ENCODE measurements at regions not wholly inside any gene's neighbourhood (a gene's known extent, or its start where the extent isn't known, plus 50 kb on each side); places are given as distances from the start of the nearest gene placed in this dataset.
A peak's percentile ranks its signal among the peaks of the same experiment; 100 is the strongest.

GRCh38 chr14:101004954-101005353, 101.4 kb upstream of the RTL1 start:
- no peak for TF ChIP-seq CTCF (IDR thresholded peaks at IDR 0.05)
- Histone ChIP-seq H3K27ac (ENCODE audit: low read depth in 1 of 2, low read length in 2 of 2) (no peak overlapping the region), H3K4me3 (ENCODE audit: low read length) (no peak overlapping the region), H3K9me3 (ENCODE audit: control insufficient read depth in 1 of 2, insufficient read depth in 1 of 2, low read length in 2 of 2) (peaks cover 0 to 6% of the 10 kb centered on the region in 2 experiments), H3K4me1 (ENCODE audit: insufficient read depth, low read length) (no peaks in the 10 kb centered on the region), H3K36me3 (ENCODE audit: insufficient read depth, low read length) (no peaks in the 10 kb centered on the region), H3K27me3 (ENCODE audit: control insufficient read depth in 1 of 2, insufficient read depth in 2 of 2, low read length in 2 of 2) (peaks cover 19 to 20% of the 10 kb centered on the region in 2 experiments)
- H3K4me3 Mint-ChIP-seq = no peak overlapping the region
- H3K27me3 Mint-ChIP-seq = peaks cover 70% of the 10 kb centered on the region
- no peaks in the 10 kb centered on the region for H3K36me3 Mint-ChIP-seq (ENCODE audit: low read depth)
- POLR2A ChIA-PET = no interaction called here
- CTCF ChIA-PET = interaction anchor here (1.4 kb wide), 1 partner anchor 16 kb away, joined by 3 read pairs; no protein-coding TSS in a partner anchor
- intact Hi-C loops (cut with DNase I, micrococcal nuclease) = no loop called here
- H3K9me3 Mint-ChIP-seq = no peaks in the 10 kb centered on the region
- ATAC-seq (ENCODE audit: poor library complexity) (no peak), DNase-seq (no peak)
- H3K27ac Mint-ChIP-seq = no peak overlapping the region
- no peaks in the 10 kb centered on the region for H3K4me1 Mint-ChIP-seq (ENCODE audit: low read depth)

- Mint-ChIP-seq H3K27me3 (peaks cover 70% of the 10 kb centered on the region), H3K9me3 (no peaks in the 10 kb centered on the region), H3K36me3 (ENCODE audit: low read depth) (no peaks in the 10 kb centered on the region), H3K4me3 (no peak overlapping the region), H3K27ac (no peak overlapping the region), H3K4me1 (ENCODE audit: low read depth) (no peaks in the 10 kb centered on the region)
- Histone ChIP-seq H3K27ac (ENCODE audit: low read depth in 1 of 2, low read length in 2 of 2) (no peak overlapping the region), H3K9me3 (ENCODE audit: control insufficient read depth in 1 of 2, insufficient read depth in 1 of 2, low read length in 2 of 2) (peaks cover 0 to 6% of the 10 kb centered on the region in 2 experiments), H3K4me1 (ENCODE audit: insufficient read depth, low read length) (no peaks in the 10 kb centered on the region), H3K36me3 (ENCODE audit: insufficient read depth, low read length) (no peaks in the 10 kb centered on the region), H3K27me3 (ENCODE audit: control insufficient read depth in 1 of 2, insufficient read depth in 2 of 2, low read length in 2 of 2) (peaks cover 18 to 19% of the 10 kb centered on the region in 2 experiments), H3K4me3 (ENCODE audit: low read length) (no peak overlapping the region)
- intact Hi-C loops (cut with DNase I, micrococcal nuclease) = no loop called here
- no peak for TF ChIP-seq CTCF (IDR thresholded peaks at IDR 0.05)
- CTCF ChIA-PET = no interaction called here
- POLR2A ChIA-PET = no interaction called here
- ATAC-seq (ENCODE audit: poor library complexity) (no peak), DNase-seq (peak in 2 of 14 experiments; percentile 14 to 30)
Observed at GRCh38 chr14:101005447-101005846, 101.9 kb upstream of the RTL1 start.

- ATAC-seq (ENCODE audit: poor library complexity) (no peak), DNase-seq (no peak)
- Histone ChIP-seq H3K36me3 (ENCODE audit: insufficient read depth, low read length) (no peaks in the 10 kb centered on the region), H3K27ac (ENCODE audit: low read depth in 1 of 2, low read length in 2 of 2) (no peak overlapping the region), H3K9me3 (ENCODE audit: control insufficient read depth in 1 of 2, insufficient read depth in 1 of 2, low read length in 2 of 2) (peaks cover 0 to 6% of the 10 kb centered on the region in 2 experiments), H3K27me3 (ENCODE audit: control insufficient read depth in 1 of 2, insufficient read depth in 2 of 2, low read length in 2 of 2) (peaks cover 18 to 19% of the 10 kb centered on the region in 2 experiments), H3K4me3 (ENCODE audit: low read length) (no peak overlapping the region), H3K4me1 (ENCODE audit: insufficient read depth, low read length) (no peaks in the 10 kb centered on the region)
- H3K4me1 Mint-ChIP-seq (ENCODE audit: low read depth) = no peaks in the 10 kb centered on the region
- H3K36me3 Mint-ChIP-seq (ENCODE audit: low read depth) = no peaks in the 10 kb centered on the region
- ChIA-PET CTCF (no interaction called here), POLR2A (no interaction called here)
- intact Hi-C loops (cut with DNase I, micrococcal nuclease) = no loop called here
- no peak overlapping the region for H3K4me3 Mint-ChIP-seq
- H3K9me3 Mint-ChIP-seq = no peaks in the 10 kb centered on the region
- no peak overlapping the region for H3K27ac Mint-ChIP-seq
- no peak for TF ChIP-seq CTCF (IDR thresholded peaks at IDR 0.05)
- H3K27me3 Mint-ChIP-seq = peaks cover 64% of the 10 kb centered on the region
Observed at GRCh38 chr14:101006008-101006407, 102.5 kb upstream of the RTL1 start.

Measured in CD4-positive, alpha-beta T cell (primary cell).